ENCODE measurements at regions not wholly inside any gene's neighbourhood (a gene's known extent, or its start where the extent isn't known, plus 50 kb on each side); places are given as distances from the start of the nearest gene placed in this dataset.
A peak's percentile ranks its signal among the peaks of the same experiment; 100 is the strongest.
"Not testable (repeated sequence)": the region's sequence is repeated elsewhere in the genome, so short reads cannot be mapped to it uniquely, and the experiment has no call there.

GRCh38 chr12:22115711-22116110 is 69.7 kb downstream of the CMAS start:
- H3K27ac ChIP-seq = no peak overlapping the region
- TF ChIP-seq CTCF (conservative IDR thresholded peaks at IDR 0.05) (no peak), ZFX (IDR thresholded peaks at IDR 0.05) (no peak)

GRCh38 chr12:22116376-22116775 is 70.4 kb downstream of the CMAS start:
- TF ChIP-seq CTCF (conservative IDR thresholded peaks at IDR 0.05) (no peak), ZFX (IDR thresholded peaks at IDR 0.05) (no peak)

GRCh38 chr12:22117563-22118237 is 71.7 kb downstream of the CMAS start:
- TF ChIP-seq CTCF (conservative IDR thresholded peaks at IDR 0.05) (no peak), ZFX (IDR thresholded peaks at IDR 0.05) (no peak)
- no peak overlapping the region for H3K27ac ChIP-seq

More at GRCh38 chr12:22116376-22116775, 70.4 kb downstream of the CMAS start:
- H3K27ac ChIP-seq = no peak overlapping the region

- no peak for TF ChIP-seq CTCF (conservative IDR thresholded peaks at IDR 0.05)
- no peak for TF ChIP-seq ZFX (IDR thresholded peaks at IDR 0.05)
- no peak overlapping the region for H3K27ac ChIP-seq
Measured at GRCh38 chr12:22118238-22118790, 72.3 kb downstream of the CMAS start.

- H3K27ac ChIP-seq = no peak overlapping the region
- TF ChIP-seq CTCF (conservative IDR thresholded peaks at IDR 0.05) (peak; percentile 51), ZFX (IDR thresholded peaks at IDR 0.05) (no peak)
Measured at GRCh38 chr12:22121224-22121623, 75.2 kb downstream of the CMAS start.

GRCh38 chr12:22122359-22122758 is 76.3 kb downstream of the CMAS start:
- H3K27ac ChIP-seq = no peak overlapping the region
- TF ChIP-seq ZFX (IDR thresholded peaks at IDR 0.05) (no peak), CTCF (conservative IDR thresholded peaks at IDR 0.05) (no peak)

- no peak overlapping the region for H3K27ac ChIP-seq
- no peak for TF ChIP-seq CTCF (conservative IDR thresholded peaks at IDR 0.05)
- TF ChIP-seq ZFX (IDR thresholded peaks at IDR 0.05) = no peak
Measured at GRCh38 chr12:22124987-22125386, 79.0 kb downstream of the CMAS start.

- not testable (repeated sequence) for H3K27ac ChIP-seq
Measured at GRCh38 chr12:22126101-22126500, 80.1 kb downstream of the CMAS start.

All from C4-2B (cell line).